Fibroblast of lung (primary cell): ENCODE measurements at regions not wholly inside any gene's neighbourhood (a gene's known extent, or its start where the extent isn't known, plus 50 kb on each side); places are given as distances from the start of the nearest gene placed in this dataset.

Source experiments
- CTCF ChIP-seq, 2 donors: IDR thresholded peaks in 1 of 2; conservative IDR thresholded peaks in 1 of 2; 1 replicate in 1 of 2; 2 replicates in 1 of 2; pipeline ENCODE4 v1.5.1; 2011 to 2012; ENCODE audit warnings: low read length in 2 of 2, control low read depth in 1 of 2, inconsistent platforms in 1 of 2, low read depth in 1 of 2, mild to moderate bottlenecking in 1 of 2
- EZH2 ChIP-seq: IDR thresholded peaks from 2 replicates; pipeline ENCODE4 v1.5.1; 2012; ENCODE audit warnings: low read length, control low read depth, mild to moderate bottlenecking; ENCODE audit errors: missing control alignments

DNA sequence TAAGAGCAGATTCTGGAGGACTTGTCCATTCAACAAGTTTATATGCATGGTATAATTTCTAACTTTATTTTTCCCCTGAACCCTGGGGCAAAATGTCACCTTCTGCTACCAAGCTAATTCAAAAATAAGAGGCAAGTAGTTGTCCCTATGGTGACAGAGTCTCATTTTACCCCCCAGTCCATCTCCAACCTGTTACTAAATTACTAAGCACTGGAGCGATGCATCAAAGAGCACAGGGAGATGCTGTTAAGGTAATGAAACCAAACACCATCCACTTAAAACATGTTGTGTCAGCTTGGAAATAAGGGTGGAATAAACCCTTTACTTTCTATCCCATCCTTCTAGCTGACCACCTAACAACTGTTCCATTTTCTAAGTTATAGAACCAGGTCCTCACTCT, 417.4 kb upstream of the ATP11B start:
- TF ChIP-seq CTCF (conservative IDR thresholded peaks at IDR 0.05 in 1 of 2, IDR thresholded peaks at IDR 0.05 in 1 of 2; ENCODE audit: low read depth in 1 of 2, low read length in 2 of 2) (no peak), EZH2 (no peak)
